HCT116 (cell line): ENCODE measurements at regions not wholly inside any gene's neighbourhood (a gene's known extent, or its start where the extent isn't known, plus 50 kb on each side); places are given as distances from the start of the nearest gene placed in this dataset.

Source experiments
- CTCF ChIP-seq, 3 experiments: fragments of 200-600 bp in 1 of 3; sonication (generic) in 1 of 3; IDR thresholded peaks in 2 of 3; conservative IDR thresholded peaks in 1 of 3; 2 replicates each; pipeline ENCODE4 v1.5.1; 2012 to 2017; ENCODE audit warnings: low read depth in 2 of 3, low read length in 2 of 3, antibody characterized with exemption in 1 of 3, borderline replicate concordance in 1 of 3, control low read depth in 1 of 3, mild to moderate bottlenecking in 1 of 3, mixed read lengths in 1 of 3, mixed run types in 1 of 3, moderate library complexity in 1 of 3; ENCODE audit not compliant: insufficient read depth in 1 of 3
- EZH2 ChIP-seq: fragments of 200-600 bp; sonication (generic); IDR thresholded peaks from 2 replicates; pipeline ENCODE4 v1.6.1; 2017; ENCODE audit warnings: antibody characterized with exemption, mixed run types
- JUND ChIP-seq: IDR thresholded peaks from 2 replicates; pipeline ENCODE4 v1.6.1; 2012
- MAX ChIP-seq: IDR thresholded peaks from 2 replicates; pipeline ENCODE4 v1.6.1; 2012
- POLR2A ChIP-seq: IDR thresholded peaks from 2 replicates; pipeline ENCODE4 v1.7.0; 2011; ENCODE audit warnings: borderline replicate concordance; ENCODE audit not compliant: insufficient read depth, insufficient read length; ENCODE audit errors: extremely low read depth
- POLR2AphosphoS5 ChIP-seq: IDR thresholded peaks from 2 replicates; pipeline ENCODE4 v1.6.1; 2011; ENCODE audit warnings: mild to moderate bottlenecking, low read depth, low read length, moderate library complexity
- RAD21 ChIP-seq: IDR thresholded peaks from 2 replicates; pipeline ENCODE4 v1.6.1; 2012; ENCODE audit warnings: low read depth, mild to moderate bottlenecking
- TCF7L2 ChIP-seq: IDR thresholded peaks from 2 replicates; pipeline ENCODE4 v1.7.0; 2011; ENCODE audit warnings: borderline replicate concordance, inconsistent platforms; ENCODE audit not compliant: insufficient read depth, insufficient read length; ENCODE audit errors: extremely low read depth
- YY1 ChIP-seq: IDR thresholded peaks from 2 replicates; pipeline ENCODE4 v1.6.1; 2011; ENCODE audit warnings: low read length, low read depth, moderate library complexity, mild to moderate bottlenecking; ENCODE audit not compliant: insufficient replicate concordance; ENCODE audit errors: extremely low read depth
- TF ChIP-seq, protein P1 (sequence below): IDR thresholded peaks from 2 replicates; pipeline ENCODE4 v1.6.1; 2012; ENCODE audit warnings: low read depth

- TF ChIP-seq POLR2A (no peak), MAX (no peak), TCF7L2 (no peak), POLR2AphosphoS5 (no peak), RAD21 (no peak), CTCF (IDR thresholded peaks at IDR 0.05 in 2 of 3, conservative IDR thresholded peaks at IDR 0.05 in 1 of 3; ENCODE audit: borderline replicate concordance in 1 of 3, insufficient read depth in 1 of 3, low read depth in 2 of 3, low read length in 2 of 3) (no peak), JUND (no peak), YY1 (no peak), EZH2 (no peak)
- TF ChIP-seq, protein P1, sequence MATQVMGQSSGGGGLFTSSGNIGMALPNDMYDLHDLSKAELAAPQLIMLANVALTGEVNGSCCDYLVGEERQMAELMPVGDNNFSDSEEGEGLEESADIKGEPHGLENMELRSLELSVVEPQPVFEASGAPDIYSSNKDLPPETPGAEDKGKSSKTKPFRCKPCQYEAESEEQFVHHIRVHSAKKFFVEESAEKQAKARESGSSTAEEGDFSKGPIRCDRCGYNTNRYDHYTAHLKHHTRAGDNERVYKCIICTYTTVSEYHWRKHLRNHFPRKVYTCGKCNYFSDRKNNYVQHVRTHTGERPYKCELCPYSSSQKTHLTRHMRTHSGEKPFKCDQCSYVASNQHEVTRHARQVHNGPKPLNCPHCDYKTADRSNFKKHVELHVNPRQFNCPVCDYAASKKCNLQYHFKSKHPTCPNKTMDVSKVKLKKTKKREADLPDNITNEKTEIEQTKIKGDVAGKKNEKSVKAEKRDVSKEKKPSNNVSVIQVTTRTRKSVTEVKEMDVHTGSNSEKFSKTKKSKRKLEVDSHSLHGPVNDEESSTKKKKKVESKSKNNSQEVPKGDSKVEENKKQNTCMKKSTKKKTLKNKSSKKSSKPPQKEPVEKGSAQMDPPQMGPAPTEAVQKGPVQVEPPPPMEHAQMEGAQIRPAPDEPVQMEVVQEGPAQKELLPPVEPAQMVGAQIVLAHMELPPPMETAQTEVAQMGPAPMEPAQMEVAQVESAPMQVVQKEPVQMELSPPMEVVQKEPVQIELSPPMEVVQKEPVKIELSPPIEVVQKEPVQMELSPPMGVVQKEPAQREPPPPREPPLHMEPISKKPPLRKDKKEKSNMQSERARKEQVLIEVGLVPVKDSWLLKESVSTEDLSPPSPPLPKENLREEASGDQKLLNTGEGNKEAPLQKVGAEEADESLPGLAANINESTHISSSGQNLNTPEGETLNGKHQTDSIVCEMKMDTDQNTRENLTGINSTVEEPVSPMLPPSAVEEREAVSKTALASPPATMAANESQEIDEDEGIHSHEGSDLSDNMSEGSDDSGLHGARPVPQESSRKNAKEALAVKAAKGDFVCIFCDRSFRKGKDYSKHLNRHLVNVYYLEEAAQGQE: no peak
Measured at GRCh38 chr9:13933268-13933656, 380.7 kb downstream of the NFIB start.
